K562 (cell line): ENCODE measurements at regions not wholly inside any gene's neighbourhood (a gene's known extent, or its start where the extent isn't known, plus 50 kb on each side); places are given as distances from the start of the nearest gene placed in this dataset.

Experiments used
- ATAC-seq: fragments of 200-7000 bp; cut with Tn5 transposase; 3 replicates; pipeline ENCODE4 v1.9.1; 2020; ENCODE audit warnings: moderate library complexity
- BruUV-seq: library from RNA; stranded (reverse); fragments of 400-500 nt; replicated peaks from 2 replicates; lab custom pipeline; 2021; lab: Mats Ljungman, UMichigan
- CTCF ChIA-PET: fragments of 300-600 bp; formaldehyde crosslinking; extraction: SDS; loops from one replicate; lab custom pipeline; 2021; ENCODE audit warnings: low intra/inter-chr PET ratio; lab: Yijun Ruan, JAX
- POLR2A ChIA-PET: fragments of 300-600, 350-650 bp; sonication (Branson Sonifier 250); formaldehyde crosslinking; extraction: SDS; loops from one replicate; lab custom pipeline; 2021; ENCODE audit warnings: antibody characterized with exemption, inconsistent platforms; lab: Yijun Ruan, JAX
- DNase-seq, 4 experiments: peaks; one replicate each; pipeline versions ENCODE4 v3.0.0 to v3.0.0-alpha.2; 2011 to 2018; ENCODE audit warnings: low spot score in 3 of 4, mixed read lengths in 3 of 4; ENCODE audit errors: extremely low read depth in 1 of 4
- FAIRE-seq: peaks from 2 replicates; lab custom pipeline; 2011; peaks lifted over from hg19 to GRCh38; lab: Jason Lieb, UNC
- H2AFZ ChIP-seq: 2 replicates; pipeline ENCODE4 v1.6.0; 2011; ENCODE audit warnings: low read depth, low read length, control low read depth, inconsistent platforms
- H3K27ac ChIP-seq: fragments of 200-600 bp; 3 replicates; pipeline ENCODE4 v1.8.0; 2011; ENCODE audit warnings: low read depth, mild to moderate bottlenecking, control low read depth, inconsistent platforms, low read length, moderate library complexity, mixed read lengths; ENCODE audit errors: extremely low read depth
- H3K27me3 ChIP-seq, 2 experiments: fragments of 300-600 bp in 1 of 2; 2 replicates in 1 of 2; 3 replicates in 1 of 2; pipeline versions ENCODE4 v1.6.0 to v1.8.0; 2011; ENCODE audit warnings: inconsistent platforms in 2 of 2, low read length in 2 of 2, mild to moderate bottlenecking in 1 of 2, mixed read lengths in 1 of 2, moderate library complexity in 1 of 2; ENCODE audit not compliant: control insufficient read depth in 2 of 2, insufficient read depth in 2 of 2
- H3K36me3 ChIP-seq: fragments of 300-600 bp; 3 replicates; pipeline ENCODE4 v1.8.0; 2011; ENCODE audit warnings: mild to moderate bottlenecking, low read length, inconsistent platforms; ENCODE audit not compliant: control insufficient read depth, insufficient read depth
- H3K4me1 ChIP-seq, 2 experiments: fragments of 200-600 bp in 1 of 2; replicated peaks in 1 of 2; 2 replicates in 1 of 2; 3 replicates in 1 of 2; pipeline versions ENCODE4 v1.5.1 to v1.8.0; 2011; ENCODE audit warnings: inconsistent platforms in 2 of 2, low read length in 2 of 2, mild to moderate bottlenecking in 1 of 2, mixed read lengths in 1 of 2, moderate library complexity in 1 of 2; ENCODE audit not compliant: control insufficient read depth in 2 of 2, insufficient read depth in 2 of 2
- H3K4me2 ChIP-seq: 2 replicates; pipeline ENCODE4 v1.6.1; 2011; ENCODE audit warnings: low read length, control low read depth, inconsistent platforms, mixed read lengths; ENCODE audit not compliant: insufficient read depth
- H3K4me3 ChIP-seq: fragments of 200-600 bp; sonication (generic), shearing (Covaris generic); 2 replicates; pipeline ENCODE4 v1.5.1; 2016; ENCODE audit warnings: control low read depth, inconsistent platforms
- H3K79me2 ChIP-seq: fragments of 200-600 bp; 3 replicates; pipeline ENCODE4 v1.8.0; 2011; ENCODE audit warnings: low read length, inconsistent platforms; ENCODE audit not compliant: control insufficient read depth, insufficient read depth
- H3K9ac ChIP-seq, 2 experiments: 2 replicates each; pipeline versions ENCODE4 v1.6.0 to v1.6.1; 2011; ENCODE audit warnings: low read depth in 2 of 2, low read length in 2 of 2, control low read depth in 1 of 2, inconsistent platforms in 1 of 2, mild to moderate bottlenecking in 1 of 2, mixed read lengths in 1 of 2; ENCODE audit not compliant: insufficient read depth in 1 of 2
- H3K9me1 ChIP-seq: one replicate; pipeline ENCODE4 v1.6.0; 2011; ENCODE audit warnings: inconsistent platforms, mild to moderate bottlenecking, low read length, moderate library complexity; ENCODE audit not compliant: control insufficient read depth, insufficient read depth
- H3K9me3 ChIP-seq: replicated peaks from 2 replicates; pipeline ENCODE4 v1.5.1; 2011; ENCODE audit warnings: low read depth, low read length, inconsistent platforms; ENCODE audit not compliant: control insufficient read depth, insufficient read depth
- H4K20me1 ChIP-seq: replicated peaks from 2 replicates; pipeline ENCODE4 v1.6.1; 2011; ENCODE audit warnings: low read length, inconsistent platforms, mixed read lengths; ENCODE audit not compliant: control insufficient read depth, insufficient read depth
- ARID2 ChIP-seq: fragments of 450-650 bp; IDR thresholded peaks from 2 replicates; pipeline ENCODE4 v1.6.1; 2017; ENCODE audit warnings: antibody characterized with exemption, mild to moderate bottlenecking
- C11orf30 ChIP-seq: fragments of 450-650 bp; IDR thresholded peaks from 2 replicates; pipeline ENCODE4 v1.6.1; 2016; ENCODE audit warnings: low read depth, mild to moderate bottlenecking
- ETV6 ChIP-seq, 3 experiments: fragments of 150-350 bp in 1 of 3; sonication (generic) in 1 of 3; formaldehyde crosslinking in 1 of 3; IDR thresholded peaks; 2 replicates each; pipeline versions ENCODE4 v1.6.1 to v1.8.0; 2014 to 2022; ENCODE audit warnings: borderline replicate concordance in 2 of 3, low read depth in 2 of 3, antibody characterized with exemption in 1 of 3, low read length in 1 of 3, mild to moderate bottlenecking in 1 of 3, missing genetic modification reagents in 1 of 3
- MAFG ChIP-seq: fragments of 450-650 bp; conservative IDR thresholded peaks from 2 replicates; pipeline ENCODE4 v1.6.1; 2016; ENCODE audit warnings: missing genetic modification characterization, missing compliant biosample characterization
- MAFK ChIP-seq: IDR thresholded peaks from 2 replicates; pipeline ENCODE4 v1.6.1; 2011; ENCODE audit warnings: low read length, improper control_type of control experiment
- MEIS2 ChIP-seq: fragments of 450-650 bp; IDR thresholded peaks from 2 replicates; pipeline ENCODE4 v1.6.1; 2014; ENCODE audit warnings: mild to moderate bottlenecking; ENCODE audit not compliant: partially characterized antibody
- ZNF316 ChIP-seq: fragments of 450-650 bp; IDR thresholded peaks from 2 replicates; pipeline ENCODE4 v1.6.1; 2016
- WGBS: fragments of 100-300 bp; shearing (Covaris generic); methylation state at CpG from one replicate; pipeline ENCODE4 v1.1.6; 2016; ENCODE audit warnings: low coverage, mixed read lengths; ENCODE audit not compliant: insufficient coverage; ENCODE audit errors: missing lambda C conversion rate; 5-methylcytosine and 5-hydroxymethylcytosine counted together
- in situ Hi-C: fragments of 300-500 bp; cut with MboI; formaldehyde crosslinking; loops from 4 replicates; pipeline ENCODE4 v1.15.0; 2018; ENCODE audit warnings: inconsistent platforms, mixed read lengths
- intact Hi-C: fragments of 100-400 bp; cut with micrococcal nuclease; formaldehyde crosslinking; loops from 2 replicates; pipeline ENCODE4 v1.14.2; 2022
- TF ChIP-seq, protein P1 (sequence below): fragments of 200-800 bp; sonication (Bioruptor generic); IDR thresholded peaks from 2 replicates; pipeline ENCODE4 v1.6.1; 2016; ENCODE audit warnings: missing genetic modification characterization, missing compliant biosample characterization

GRCh38 chr5:13994621-13995253 is 50.2 kb upstream of the DNAH5 start:
- Histone ChIP-seq H2AFZ (no peak overlapping the region), H3K4me2 (no peak overlapping the region), H3K36me3 (no peaks in the 10 kb centered on the region), H3K9ac (no peak overlapping the region), H3K27ac (no peak overlapping the region), H3K4me1 (no peaks in the 10 kb centered on the region), H3K9me3 (no peaks in the 10 kb centered on the region; the same call in 1 of the 2 replicates), H3K79me2 (no peaks in the 10 kb centered on the region), H3K27me3 (peaks cover 5% of the 10 kb centered on the region in 2 experiments; a peak in 2 of 5 replicates), H3K4me3 (no peak overlapping the region), H4K20me1 (no peaks in the 10 kb centered on the region), H3K9me1 (no peaks in the 10 kb centered on the region)
- TF ChIP-seq C11orf30 (peak; percentile 47; the same call in 1 of the 2 replicates), MEIS2 (no peak), ETV6 (IDR thresholded peaks at IDR 0.05; ENCODE audit: borderline replicate concordance in 1 of 2, low read depth in 2 of 2, low read length in 1 of 2) (no peak), ETV6 (CRISPR knock-in tag; IDR thresholded peaks at IDR 0.05; ENCODE audit: borderline replicate concordance) (no peak), MAFG (tag) (peak; percentile 40), ARID2 (no peak), ZNF316 (peak; percentile 76), MAFK (peak; percentile 16; the same call in 1 of the 2 replicates)
- TF ChIP-seq, protein P1, sequence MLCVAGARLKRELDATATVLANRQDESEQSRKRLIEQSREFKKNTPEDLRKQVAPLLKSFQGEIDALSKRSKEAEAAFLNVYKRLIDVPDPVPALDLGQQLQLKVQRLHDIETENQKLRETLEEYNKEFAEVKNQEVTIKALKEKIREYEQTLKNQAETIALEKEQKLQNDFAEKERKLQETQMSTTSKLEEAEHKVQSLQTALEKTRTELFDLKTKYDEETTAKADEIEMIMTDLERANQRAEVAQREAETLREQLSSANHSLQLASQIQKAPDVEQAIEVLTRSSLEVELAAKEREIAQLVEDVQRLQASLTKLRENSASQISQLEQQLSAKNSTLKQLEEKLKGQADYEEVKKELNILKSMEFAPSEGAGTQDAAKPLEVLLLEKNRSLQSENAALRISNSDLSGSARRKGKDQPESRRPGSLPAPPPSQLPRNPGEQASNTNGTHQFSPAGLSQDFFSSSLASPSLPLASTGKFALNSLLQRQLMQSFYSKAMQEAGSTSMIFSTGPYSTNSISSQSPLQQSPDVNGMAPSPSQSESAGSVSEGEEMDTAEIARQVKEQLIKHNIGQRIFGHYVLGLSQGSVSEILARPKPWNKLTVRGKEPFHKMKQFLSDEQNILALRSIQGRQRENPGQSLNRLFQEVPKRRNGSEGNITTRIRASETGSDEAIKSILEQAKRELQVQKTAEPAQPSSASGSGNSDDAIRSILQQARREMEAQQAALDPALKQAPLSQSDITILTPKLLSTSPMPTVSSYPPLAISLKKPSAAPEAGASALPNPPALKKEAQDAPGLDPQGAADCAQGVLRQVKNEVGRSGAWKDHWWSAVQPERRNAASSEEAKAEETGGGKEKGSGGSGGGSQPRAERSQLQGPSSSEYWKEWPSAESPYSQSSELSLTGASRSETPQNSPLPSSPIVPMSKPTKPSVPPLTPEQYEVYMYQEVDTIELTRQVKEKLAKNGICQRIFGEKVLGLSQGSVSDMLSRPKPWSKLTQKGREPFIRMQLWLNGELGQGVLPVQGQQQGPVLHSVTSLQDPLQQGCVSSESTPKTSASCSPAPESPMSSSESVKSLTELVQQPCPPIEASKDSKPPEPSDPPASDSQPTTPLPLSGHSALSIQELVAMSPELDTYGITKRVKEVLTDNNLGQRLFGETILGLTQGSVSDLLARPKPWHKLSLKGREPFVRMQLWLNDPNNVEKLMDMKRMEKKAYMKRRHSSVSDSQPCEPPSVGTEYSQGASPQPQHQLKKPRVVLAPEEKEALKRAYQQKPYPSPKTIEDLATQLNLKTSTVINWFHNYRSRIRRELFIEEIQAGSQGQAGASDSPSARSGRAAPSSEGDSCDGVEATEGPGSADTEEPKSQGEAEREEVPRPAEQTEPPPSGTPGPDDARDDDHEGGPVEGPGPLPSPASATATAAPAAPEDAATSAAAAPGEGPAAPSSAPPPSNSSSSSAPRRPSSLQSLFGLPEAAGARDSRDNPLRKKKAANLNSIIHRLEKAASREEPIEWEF, result no peak
- under 1% methylated on average over 9 of the region's 9 CpGs for WGBS
- in situ Hi-C loops (loop anchor here (25.0 kb wide), 1 partner anchor 1018 kb away; no protein-coding TSS in a partner anchor), intact Hi-C loops (loop anchor here (10.0 kb wide), 1 partner anchor 90 kb away; no protein-coding TSS in a partner anchor)
- POLR2A ChIA-PET, result interaction anchor here (0.6 kb wide), 1 partner anchor 9 kb away, joined by 3 read pairs; no protein-coding TSS in a partner anchor
- BruUV-seq, result no TSS peak
- FAIRE-seq, result no peak
- CTCF ChIA-PET, result no interaction called here
- ATAC-seq, result no peak
- no peak for DNase-seq
